Naive B cell (primary cell): ENCODE measurements at regions not wholly inside any gene's neighbourhood (a gene's known extent, or its start where the extent isn't known, plus 50 kb on each side); places are given as distances from the start of the nearest gene placed in this dataset.

ENCODE experiments used
- ATAC-seq, 2 donors: fragments of 150-1000 bp; cut with Tn5 transposase; 2 replicates each; pipeline ENCODE4 v1.10.0; 2021; ENCODE audit warnings: low read depth in 2 of 2, mild to moderate bottlenecking in 2 of 2, moderate library complexity in 2 of 2
- DNase-seq: peaks from one replicate; pipeline ENCODE4 v3.0.0; 2022
- H3K27ac Mint-ChIP-seq, 6 donors: one replicate each; pipeline ENCODE4 v1.8.0; 2020 to 2022; ENCODE audit warnings: mild to moderate bottlenecking in 6 of 6, mixed read lengths in 6 of 6, moderate library complexity in 5 of 6, inconsistent platforms in 2 of 6
- H3K27me3 Mint-ChIP-seq, 3 donors: one replicate each; pipeline ENCODE4 v1.8.0; 2021 to 2022; ENCODE audit warnings: mixed read lengths in 3 of 3, mild to moderate bottlenecking in 1 of 3
- H3K36me3 Mint-ChIP-seq, 2 donors: one replicate each; pipeline ENCODE4 v1.8.0; 2020 to 2022; ENCODE audit warnings: mixed read lengths in 2 of 2, inconsistent platforms in 1 of 2, mild to moderate bottlenecking in 1 of 2
- H3K4me1 Mint-ChIP-seq, 3 donors: one replicate each; pipeline ENCODE4 v1.8.0; 2020 to 2022; ENCODE audit warnings: mixed read lengths in 3 of 3, inconsistent platforms in 1 of 3, mild to moderate bottlenecking in 1 of 3, moderate library complexity in 1 of 3
- H3K4me3 Mint-ChIP-seq, 8 donors: one replicate each; pipeline ENCODE4 v1.8.0; 2020 to 2022; ENCODE audit warnings: mild to moderate bottlenecking in 8 of 8, mixed read lengths in 8 of 8, moderate library complexity in 8 of 8, inconsistent platforms in 2 of 8
- H3K9me3 Mint-ChIP-seq, 7 donors: one replicate each; pipeline ENCODE4 v1.8.0; 2020 to 2022; ENCODE audit warnings: mixed read lengths in 7 of 7, mild to moderate bottlenecking in 5 of 7, inconsistent platforms in 2 of 7, moderate library complexity in 1 of 7

DNA sequence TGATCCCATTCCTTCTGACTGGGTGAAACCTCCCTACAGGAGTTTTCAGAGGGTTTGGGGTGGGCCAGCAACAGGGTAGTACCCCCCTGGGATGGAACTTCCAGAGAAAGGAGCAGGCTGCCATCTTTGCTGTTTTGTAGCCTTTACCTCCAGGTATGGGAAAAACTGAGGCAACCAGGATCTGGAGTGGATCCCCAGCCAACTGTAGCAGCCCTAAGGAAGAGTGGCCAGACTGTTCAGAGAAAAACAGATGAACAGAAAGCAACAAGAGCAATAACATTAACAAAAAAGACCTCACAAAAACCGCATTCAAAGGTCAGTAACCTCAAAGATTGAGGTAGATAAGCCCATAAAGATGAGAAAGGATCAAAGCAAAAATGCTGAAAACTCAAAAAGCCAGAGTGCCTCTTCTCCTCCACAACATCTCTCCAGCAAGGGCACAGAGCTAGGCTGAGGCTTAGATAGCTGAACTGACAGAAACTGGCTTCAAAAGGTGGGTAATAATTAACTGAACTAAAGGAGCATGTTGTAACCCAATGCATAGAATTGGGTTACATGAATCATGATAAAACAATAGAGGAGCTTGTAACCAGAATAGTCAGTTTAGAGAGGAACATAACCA lies 1288.6 kb upstream of the CNTN5 start:
- Mint-ChIP-seq H3K4me1 (no peaks in the 10 kb centered on the region), H3K27ac (no peak overlapping the region)
- no peak for DNase-seq

DNA sequence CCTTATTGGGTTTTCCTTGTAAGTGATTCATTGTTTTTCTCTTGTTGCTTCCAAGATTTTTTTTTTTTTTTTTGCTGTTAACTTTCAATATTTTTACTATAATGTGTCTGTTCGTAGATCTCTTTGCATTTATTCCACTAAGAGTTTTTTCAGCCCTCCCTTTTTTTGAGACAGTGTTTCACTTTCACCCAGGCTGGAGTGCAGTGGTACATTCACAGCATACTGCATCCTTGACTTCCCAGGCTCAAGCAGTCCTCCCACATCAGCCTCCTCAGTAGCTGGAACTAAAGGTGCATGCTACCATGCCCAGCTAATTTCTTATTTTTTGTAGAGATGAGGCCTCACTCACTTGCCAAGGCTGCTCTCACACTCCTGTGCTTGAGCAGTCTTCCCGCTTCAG lies 1282.0 kb upstream of the CNTN5 start:
- Mint-ChIP-seq H3K4me1 (no peaks in the 10 kb centered on the region), H3K4me3 (no peak overlapping the region), H3K27me3 (no peaks in the 10 kb centered on the region), H3K27ac (no peak overlapping the region), H3K9me3 (peaks cover 7 to 23% (median 14%) of the 10 kb centered on the region in 7 donors), H3K36me3 (no peaks in the 10 kb centered on the region)
- ATAC-seq (no peak), DNase-seq (no peak)

More for the DNA sequence above, 1288.6 kb upstream of the CNTN5 start:
- Mint-ChIP-seq H3K27me3 (no peaks in the 10 kb centered on the region), H3K9me3 (peaks cover 2 to 18% (median 4%) of the 10 kb centered on the region in 7 donors), H3K4me3 (no peak overlapping the region), H3K36me3 (no peaks in the 10 kb centered on the region)
- no peak for ATAC-seq

DNA sequence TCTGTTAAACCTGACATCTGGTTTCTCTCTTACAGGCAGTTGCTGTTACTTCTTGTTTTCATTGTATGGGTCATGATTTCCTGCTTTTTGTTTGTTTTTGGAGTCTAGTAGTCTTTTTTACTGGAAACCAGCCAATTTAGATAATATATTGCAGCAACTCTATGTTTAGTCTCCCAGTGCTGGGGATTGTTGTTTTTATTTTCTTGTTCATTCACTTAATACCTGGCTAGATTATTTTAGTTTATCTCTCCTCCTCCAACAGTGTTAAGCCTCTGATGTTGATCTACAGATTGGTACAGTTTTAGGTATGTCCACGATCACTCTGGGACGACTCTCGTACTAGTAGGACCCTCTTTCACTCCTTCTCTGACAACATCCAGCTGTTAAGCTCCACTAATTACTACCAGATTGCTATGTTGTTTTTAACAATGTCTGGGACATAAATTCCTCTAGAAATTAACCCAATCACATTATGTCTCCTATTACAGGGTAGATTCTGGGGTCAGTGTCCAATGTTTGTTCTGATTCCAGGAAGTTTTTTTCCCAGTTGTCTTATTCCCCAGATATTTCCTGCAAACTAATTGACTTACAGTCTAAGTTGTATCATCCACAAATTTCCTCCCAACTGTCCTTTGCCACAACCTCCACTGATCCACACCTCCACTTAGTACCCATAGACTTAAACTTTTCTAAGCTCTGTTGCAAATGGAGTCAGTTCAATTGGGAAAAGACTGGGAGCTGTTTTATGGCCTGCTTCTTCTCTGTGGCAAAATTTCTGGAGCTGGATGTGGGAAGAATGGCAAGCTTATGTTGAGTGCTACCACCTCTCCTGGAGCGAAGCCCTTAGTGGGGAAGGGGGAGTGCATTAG lies 1280.6 kb upstream of the CNTN5 start:
- H3K27me3 Mint-ChIP-seq: no peaks in the 10 kb centered on the region

DNA sequence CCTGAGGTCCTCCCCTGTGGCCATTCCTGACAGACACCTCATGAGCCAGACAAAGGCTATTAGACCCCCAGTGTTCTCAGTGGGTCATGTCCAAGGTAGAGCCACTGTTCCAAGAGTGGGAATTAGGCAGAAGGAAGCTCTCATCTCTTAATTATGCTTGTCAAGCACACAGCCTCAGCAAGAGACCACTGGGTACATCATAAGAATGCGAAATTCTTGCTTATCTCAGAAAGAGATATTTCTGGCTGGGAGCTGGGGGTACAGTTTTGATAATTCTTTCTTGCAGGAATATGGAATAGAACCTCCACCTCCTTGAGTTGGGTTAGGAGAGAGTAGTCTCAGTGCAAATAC lies 1280.0 kb upstream of the CNTN5 start:
- Mint-ChIP-seq H3K36me3 (no peaks in the 10 kb centered on the region), H3K27me3 (no peaks in the 10 kb centered on the region), H3K27ac (no peak overlapping the region), H3K9me3 (peaks cover 7 to 27% (median 11%) of the 10 kb centered on the region in 7 donors), H3K4me1 (no peaks in the 10 kb centered on the region), H3K4me3 (no peak overlapping the region)
- no peak for DNase-seq
- ATAC-seq: no peak

More for the DNA sequence above, 1280.6 kb upstream of the CNTN5 start:
- DNase-seq (no peak), ATAC-seq (no peak)
- Mint-ChIP-seq H3K36me3 (no peaks in the 10 kb centered on the region), H3K9me3 (peaks cover 7 to 27% (median 11%) of the 10 kb centered on the region in 7 donors), H3K4me3 (no peak overlapping the region), H3K27ac (peak overlapping the region in 1 of 6 donors; percentile 50), H3K4me1 (no peaks in the 10 kb centered on the region)

DNA sequence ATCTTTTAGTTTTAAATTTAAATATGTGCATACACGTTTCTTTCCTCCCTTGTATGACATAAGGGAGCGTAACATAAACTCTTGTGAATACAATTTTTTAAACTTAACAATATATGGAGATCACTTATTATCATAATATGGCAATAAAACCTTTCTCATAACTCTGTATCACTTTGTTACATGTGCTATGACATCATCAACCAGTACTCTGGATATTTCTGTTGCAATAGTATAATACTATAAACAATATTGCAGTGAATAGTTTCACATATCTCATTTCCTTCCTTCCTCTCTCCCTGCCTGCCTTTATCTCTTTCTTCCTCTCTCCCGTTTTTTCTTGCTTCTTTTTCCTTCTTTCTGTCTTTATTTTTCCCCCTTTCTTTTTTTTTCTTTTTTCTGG lies 1278.0 kb upstream of the CNTN5 start:
- Mint-ChIP-seq H3K36me3 (no peaks in the 10 kb centered on the region), H3K9me3 (peaks cover 3 to 22% (median 9%) of the 10 kb centered on the region in 7 donors), H3K27ac (no peak overlapping the region), H3K27me3 (no peaks in the 10 kb centered on the region), H3K4me3 (no peak overlapping the region), H3K4me1 (no peaks in the 10 kb centered on the region)
- ATAC-seq (no peak), DNase-seq (no peak)

DNA sequence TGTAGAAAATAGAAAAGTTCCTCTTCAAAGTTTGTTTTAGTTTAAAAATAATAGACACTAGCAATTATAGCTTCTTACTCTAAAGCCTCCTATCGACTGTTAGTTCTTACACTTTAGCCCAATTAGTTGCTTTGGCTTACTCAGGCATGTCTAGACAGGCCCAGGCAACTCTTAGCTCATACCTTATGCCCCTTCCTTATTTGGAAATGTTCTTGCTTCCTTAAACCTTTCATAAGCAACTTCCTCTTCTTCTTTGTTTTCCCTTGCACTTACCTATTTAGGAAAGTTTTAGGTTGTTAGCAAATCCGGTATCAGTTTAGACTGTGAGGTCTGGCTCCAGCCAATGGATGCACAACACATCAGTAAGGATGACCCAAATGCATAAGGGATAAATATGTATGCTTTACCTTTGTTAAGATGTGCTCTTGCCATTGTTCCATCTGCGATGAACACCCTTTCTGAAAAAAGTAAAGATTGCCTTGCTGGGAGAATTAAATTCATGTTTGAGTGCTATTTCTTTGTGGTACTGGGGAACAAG lies 1277.5 kb upstream of the CNTN5 start:
- Mint-ChIP-seq H3K36me3 (no peaks in the 10 kb centered on the region), H3K27me3 (no peaks in the 10 kb centered on the region), H3K4me1 (no peaks in the 10 kb centered on the region), H3K9me3 (peaks cover 3 to 22% (median 9%) of the 10 kb centered on the region in 7 donors), H3K27ac (no peak overlapping the region), H3K4me3 (no peak overlapping the region)
- ATAC-seq (no peak), DNase-seq (no peak)

DNA sequence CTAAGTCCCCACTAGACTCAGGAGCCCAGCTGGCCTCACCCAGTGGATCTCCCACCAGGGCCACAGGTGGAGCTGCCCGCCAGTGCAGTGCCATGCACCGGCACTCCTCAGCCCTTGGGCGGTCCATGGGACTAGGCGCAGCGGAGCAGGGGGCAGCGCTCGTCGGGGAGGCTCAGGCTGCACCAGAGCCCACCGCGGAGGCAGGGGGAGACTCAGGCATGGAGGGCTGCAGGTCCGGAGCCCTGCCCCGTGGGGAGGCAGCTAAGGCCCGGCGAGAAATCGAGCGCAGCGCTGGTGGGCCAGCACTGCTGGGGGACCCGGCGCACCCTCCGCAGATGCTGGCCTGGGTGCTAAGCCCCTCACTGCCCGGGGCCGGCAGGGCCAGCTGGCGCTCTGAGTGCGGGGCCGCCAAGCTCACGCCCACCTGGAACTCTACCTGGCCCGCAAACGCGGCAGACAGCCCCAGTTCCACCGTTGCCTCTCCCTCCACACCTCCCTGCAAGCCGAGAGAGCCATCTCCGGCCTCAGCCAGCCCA lies 1275.2 kb upstream of the CNTN5 start:
- no peak overlapping the region for H3K27ac Mint-ChIP-seq
- no peaks in the 10 kb centered on the region for H3K36me3 Mint-ChIP-seq
- ATAC-seq (no peak), DNase-seq (no peak)
- H3K4me1 Mint-ChIP-seq: no peaks in the 10 kb centered on the region
- H3K27me3 Mint-ChIP-seq: no peaks in the 10 kb centered on the region
- peaks cover 0 to 15% (median 5%) of the 10 kb centered on the region in 7 donors for H3K9me3 Mint-ChIP-seq
- no peak overlapping the region for H3K4me3 Mint-ChIP-seq

DNA sequence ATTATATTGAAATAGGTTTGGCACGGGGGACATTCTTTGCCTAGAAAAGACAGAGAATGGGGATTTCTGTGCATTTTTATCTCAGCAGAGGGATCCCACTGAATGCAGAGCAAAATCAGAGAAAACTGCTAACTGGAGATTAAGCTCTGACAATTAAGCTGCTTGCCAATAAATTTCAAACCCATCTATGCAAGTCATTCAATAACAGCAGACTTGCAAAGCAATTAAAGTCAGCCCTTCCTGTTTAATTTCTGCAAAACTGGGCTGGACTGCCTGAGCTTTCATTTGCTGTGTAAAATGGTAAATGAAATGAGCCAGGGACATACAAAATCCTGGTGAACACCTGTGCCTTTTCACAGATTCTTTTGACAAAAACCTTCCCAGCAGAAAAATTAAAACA lies 1273.9 kb upstream of the CNTN5 start:
- DNase-seq (no peak), ATAC-seq (no peak)
- no peak overlapping the region for H3K27ac Mint-ChIP-seq
- H3K9me3 Mint-ChIP-seq: peaks cover 0 to 15% (median 5%) of the 10 kb centered on the region in 7 donors
- no peaks in the 10 kb centered on the region for H3K27me3 Mint-ChIP-seq
- H3K4me3 Mint-ChIP-seq: no peak overlapping the region
- no peaks in the 10 kb centered on the region for H3K36me3 Mint-ChIP-seq
- no peaks in the 10 kb centered on the region for H3K4me1 Mint-ChIP-seq

DNA sequence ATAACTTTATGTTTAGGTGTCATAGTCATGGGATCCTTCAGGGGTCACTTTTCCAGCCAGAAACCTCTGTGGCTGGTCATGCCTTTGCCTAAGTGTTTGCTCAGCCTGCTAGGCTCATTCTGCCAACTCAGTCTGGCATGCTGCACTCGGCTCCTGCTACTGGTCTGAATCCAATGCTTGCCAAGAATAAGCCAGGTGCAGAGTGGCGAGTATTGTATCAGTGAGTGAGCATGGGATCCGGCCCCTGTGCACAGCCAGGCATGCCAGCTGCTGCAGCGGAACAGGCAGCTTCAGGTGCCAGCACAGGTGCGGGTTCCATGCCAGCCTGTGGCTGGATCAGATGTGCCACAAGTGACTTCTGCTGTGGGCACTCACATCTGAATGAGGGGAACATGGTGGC lies 1269.3 kb upstream of the CNTN5 start:
- ATAC-seq (no peak), DNase-seq (no peak)
- Mint-ChIP-seq H3K27ac (no peak overlapping the region), H3K4me1 (no peaks in the 10 kb centered on the region), H3K4me3 (no peak overlapping the region), H3K9me3 (peaks cover 0 to 8% (median 2%) of the 10 kb centered on the region in 7 donors), H3K36me3 (no peaks in the 10 kb centered on the region), H3K27me3 (no peaks in the 10 kb centered on the region)

DNA sequence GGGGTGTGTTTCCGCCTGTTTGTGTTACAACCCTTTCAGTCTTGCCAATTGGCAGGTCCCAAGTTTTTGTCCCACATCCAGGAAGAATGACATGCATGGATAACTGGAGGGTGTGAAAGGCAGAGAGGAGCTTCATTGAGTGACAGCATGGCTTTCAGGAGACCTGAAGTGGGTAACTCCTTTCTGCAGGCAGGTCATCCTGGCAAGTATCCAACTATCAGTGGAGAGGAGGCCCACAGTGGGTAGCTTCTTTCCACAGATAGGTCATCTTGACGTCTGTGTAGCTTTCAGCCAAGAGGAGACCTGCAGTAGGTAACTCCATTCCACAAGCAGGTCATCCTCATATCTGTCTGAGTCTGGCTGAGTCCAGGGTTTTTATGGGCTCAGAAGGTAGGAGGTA lies 1268.8 kb upstream of the CNTN5 start:
- Mint-ChIP-seq H3K9me3 (peaks cover 0 to 12% (median 0%) of the 10 kb centered on the region in 7 donors), H3K4me1 (no peaks in the 10 kb centered on the region), H3K36me3 (no peaks in the 10 kb centered on the region), H3K27me3 (no peaks in the 10 kb centered on the region), H3K27ac (no peak overlapping the region), H3K4me3 (no peak overlapping the region)
- ATAC-seq (no peak), DNase-seq (no peak)

DNA sequence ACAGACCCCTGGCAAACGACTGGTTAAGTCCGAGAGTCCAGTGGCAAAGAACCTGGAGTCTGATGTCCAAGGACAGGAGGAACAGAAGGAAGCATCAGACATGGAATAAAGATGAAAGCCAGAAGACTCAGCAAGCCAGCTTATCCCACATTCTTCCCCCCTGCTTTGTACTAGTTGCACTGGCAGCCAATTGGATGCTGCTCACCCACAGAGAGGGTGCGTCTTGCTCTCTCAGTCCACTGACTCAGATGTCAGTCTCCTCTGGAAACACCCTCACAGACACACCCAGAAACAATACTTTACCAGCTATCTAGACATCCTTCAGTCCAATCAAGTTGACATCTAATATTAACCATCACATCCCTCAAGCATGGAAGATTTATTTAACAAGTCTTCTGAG lies 1265.8 kb upstream of the CNTN5 start:
- Mint-ChIP-seq H3K9me3 (peaks cover 0 to 18% (median 0%) of the 10 kb centered on the region in 7 donors), H3K27me3 (no peaks in the 10 kb centered on the region), H3K27ac (no peak overlapping the region), H3K4me1 (no peaks in the 10 kb centered on the region), H3K36me3 (no peaks in the 10 kb centered on the region), H3K4me3 (peak overlapping the region in 1 of 8 donors; percentile 29)
- DNase-seq (no peak), ATAC-seq (no peak)

DNA sequence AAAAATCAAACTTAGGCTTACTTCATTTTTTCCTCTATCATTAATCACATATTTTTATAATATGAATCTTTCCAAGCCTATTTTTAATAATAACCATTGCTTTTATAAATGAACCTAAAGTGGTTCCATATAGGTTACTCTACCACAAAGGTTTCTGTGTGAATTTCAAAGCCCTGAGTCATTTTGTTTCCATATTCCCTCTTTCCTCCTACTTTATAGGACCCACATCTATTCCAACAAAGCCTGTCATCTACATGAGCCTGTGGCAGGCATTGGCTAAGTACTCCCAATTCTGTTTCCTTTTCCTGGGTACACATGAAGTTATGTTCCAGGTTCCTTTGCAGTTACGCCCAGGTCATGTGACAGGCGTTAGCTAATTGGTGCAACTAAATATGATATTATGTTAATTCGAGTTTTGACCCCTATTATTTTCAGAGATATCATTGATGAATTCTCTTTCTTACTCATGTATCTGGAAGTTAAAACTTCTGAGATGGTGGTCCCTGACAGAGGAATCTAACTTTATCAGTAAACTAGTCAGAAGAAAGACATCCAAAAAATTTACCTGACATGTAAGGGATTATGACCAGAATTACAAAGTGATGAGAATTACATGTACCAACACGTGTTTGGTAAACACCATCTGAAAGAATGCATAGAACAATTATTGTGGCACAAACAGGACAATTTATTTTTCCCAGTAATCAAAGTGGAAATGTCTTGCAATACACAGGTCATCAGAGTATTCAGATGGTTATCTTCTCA lies 1264.0 kb upstream of the CNTN5 start:
- Mint-ChIP-seq H3K27me3 (no peaks in the 10 kb centered on the region), H3K27ac (no peak overlapping the region), H3K9me3 (peaks cover 0 to 13% (median 0%) of the 10 kb centered on the region in 7 donors), H3K4me3 (no peak overlapping the region), H3K36me3 (no peaks in the 10 kb centered on the region), H3K4me1 (no peaks in the 10 kb centered on the region)
- ATAC-seq: no peak
- DNase-seq: no peak

DNA sequence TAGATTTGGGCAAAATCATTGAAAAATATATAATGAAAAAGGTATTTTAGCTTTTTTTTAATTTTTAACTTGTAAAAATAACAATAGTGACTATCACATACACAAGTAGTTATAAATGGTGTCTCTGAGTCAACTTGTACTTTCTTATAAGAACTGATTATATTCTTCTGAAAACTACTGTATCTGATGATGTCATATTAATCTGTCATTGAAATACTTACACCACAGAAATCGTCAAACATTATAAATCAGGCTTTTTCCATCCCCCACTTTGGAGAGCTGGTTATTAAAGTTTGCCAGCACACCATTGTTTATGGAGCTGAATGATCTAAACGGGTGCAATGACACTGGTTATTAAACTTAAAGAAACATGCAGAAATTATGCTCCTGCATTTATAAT lies 1259.6 kb upstream of the CNTN5 start:
- Mint-ChIP-seq H3K9me3 (peaks cover 0 to 12% (median 3%) of the 10 kb centered on the region in 7 donors), H3K36me3 (no peaks in the 10 kb centered on the region), H3K27me3 (no peaks in the 10 kb centered on the region), H3K4me3 (no peak overlapping the region), H3K27ac (no peak overlapping the region), H3K4me1 (no peaks in the 10 kb centered on the region)
- ATAC-seq: no peak
- DNase-seq: no peak
